ENCODE measurements at regions not wholly inside any gene's neighbourhood (a gene's known extent, or its start where the extent isn't known, plus 50 kb on each side); places are given as distances from the start of the nearest gene placed in this dataset.

DNA sequence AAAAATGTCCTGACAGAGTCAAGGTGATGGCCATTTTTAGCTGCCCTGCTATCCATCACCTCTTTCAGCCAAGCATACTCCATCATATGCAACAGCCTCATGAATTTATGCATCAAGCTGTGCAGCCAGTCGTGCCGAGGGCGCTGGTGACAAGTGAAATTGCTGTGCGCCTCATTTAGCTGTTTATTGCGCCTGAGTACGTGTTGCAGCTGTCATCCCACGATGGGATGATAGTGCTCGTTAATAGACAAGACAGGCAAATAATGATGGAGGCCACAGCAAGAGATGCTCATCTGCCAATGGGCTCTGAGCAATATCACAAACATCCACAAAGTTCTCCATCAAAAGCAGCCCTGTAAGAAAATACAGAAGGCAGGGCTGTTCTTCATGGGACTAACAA, 562.3 kb upstream of the POU3F2 start:
- TF ChIP-seq POLR2AphosphoS5 (IDR thresholded peaks at IDR 0.05): no peak
- TF ChIP-seq, protein P1, sequence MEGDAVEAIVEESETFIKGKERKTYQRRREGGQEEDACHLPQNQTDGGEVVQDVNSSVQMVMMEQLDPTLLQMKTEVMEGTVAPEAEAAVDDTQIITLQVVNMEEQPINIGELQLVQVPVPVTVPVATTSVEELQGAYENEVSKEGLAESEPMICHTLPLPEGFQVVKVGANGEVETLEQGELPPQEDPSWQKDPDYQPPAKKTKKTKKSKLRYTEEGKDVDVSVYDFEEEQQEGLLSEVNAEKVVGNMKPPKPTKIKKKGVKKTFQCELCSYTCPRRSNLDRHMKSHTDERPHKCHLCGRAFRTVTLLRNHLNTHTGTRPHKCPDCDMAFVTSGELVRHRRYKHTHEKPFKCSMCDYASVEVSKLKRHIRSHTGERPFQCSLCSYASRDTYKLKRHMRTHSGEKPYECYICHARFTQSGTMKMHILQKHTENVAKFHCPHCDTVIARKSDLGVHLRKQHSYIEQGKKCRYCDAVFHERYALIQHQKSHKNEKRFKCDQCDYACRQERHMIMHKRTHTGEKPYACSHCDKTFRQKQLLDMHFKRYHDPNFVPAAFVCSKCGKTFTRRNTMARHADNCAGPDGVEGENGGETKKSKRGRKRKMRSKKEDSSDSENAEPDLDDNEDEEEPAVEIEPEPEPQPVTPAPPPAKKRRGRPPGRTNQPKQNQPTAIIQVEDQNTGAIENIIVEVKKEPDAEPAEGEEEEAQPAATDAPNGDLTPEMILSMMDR (IDR thresholded peaks at IDR 0.05): no peak

Data from gastroesophageal sphincter (tissue), 3 donors.